GM12865 (cell line): ENCODE measurements at regions not wholly inside any gene's neighbourhood (a gene's known extent, or its start where the extent isn't known, plus 50 kb on each side); places are given as distances from the start of the nearest gene placed in this dataset.

Source experiments
- DNase-seq: peaks from one replicate; pipeline ENCODE4 v3.0.0; 2010; ENCODE audit warnings: low read depth
- H3K4me3 ChIP-seq: 2 replicates; pipeline ENCODE4 v1.5.1; 2011; ENCODE audit warnings: mild to moderate bottlenecking, low read depth, low read length, control low read depth
- TF ChIP-seq, protein P1 (sequence below): IDR thresholded peaks from 2 replicates; pipeline ENCODE4 v1.5.1; 2011; ENCODE audit warnings: low read length, control low read depth, low read depth, inconsistent platforms; ENCODE audit not compliant: insufficient read depth; ENCODE audit errors: missing control alignments

DNA sequence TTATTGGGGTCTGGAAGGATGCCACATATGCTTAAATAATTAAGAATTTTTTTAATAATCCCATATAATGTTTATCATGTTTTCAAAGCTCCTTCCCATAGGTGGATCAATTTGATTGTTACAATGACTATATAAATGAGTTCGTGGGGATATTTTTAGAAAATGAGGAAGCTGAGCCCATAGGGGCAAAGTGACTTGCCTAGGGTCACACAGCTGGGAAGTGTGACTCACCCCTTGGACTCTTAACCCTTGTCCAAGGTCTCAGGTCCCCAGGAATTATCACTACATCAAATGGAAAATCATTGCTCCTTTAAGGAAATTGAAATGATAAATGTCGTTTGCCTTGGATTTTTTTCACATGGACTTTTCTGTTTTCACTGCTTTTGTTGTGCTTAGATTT lies 161.2 kb upstream of the RGMA start:
- H3K4me3 ChIP-seq: no peak overlapping the region
- no peak for DNase-seq
- TF ChIP-seq, protein P1, sequence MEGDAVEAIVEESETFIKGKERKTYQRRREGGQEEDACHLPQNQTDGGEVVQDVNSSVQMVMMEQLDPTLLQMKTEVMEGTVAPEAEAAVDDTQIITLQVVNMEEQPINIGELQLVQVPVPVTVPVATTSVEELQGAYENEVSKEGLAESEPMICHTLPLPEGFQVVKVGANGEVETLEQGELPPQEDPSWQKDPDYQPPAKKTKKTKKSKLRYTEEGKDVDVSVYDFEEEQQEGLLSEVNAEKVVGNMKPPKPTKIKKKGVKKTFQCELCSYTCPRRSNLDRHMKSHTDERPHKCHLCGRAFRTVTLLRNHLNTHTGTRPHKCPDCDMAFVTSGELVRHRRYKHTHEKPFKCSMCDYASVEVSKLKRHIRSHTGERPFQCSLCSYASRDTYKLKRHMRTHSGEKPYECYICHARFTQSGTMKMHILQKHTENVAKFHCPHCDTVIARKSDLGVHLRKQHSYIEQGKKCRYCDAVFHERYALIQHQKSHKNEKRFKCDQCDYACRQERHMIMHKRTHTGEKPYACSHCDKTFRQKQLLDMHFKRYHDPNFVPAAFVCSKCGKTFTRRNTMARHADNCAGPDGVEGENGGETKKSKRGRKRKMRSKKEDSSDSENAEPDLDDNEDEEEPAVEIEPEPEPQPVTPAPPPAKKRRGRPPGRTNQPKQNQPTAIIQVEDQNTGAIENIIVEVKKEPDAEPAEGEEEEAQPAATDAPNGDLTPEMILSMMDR: no peak

DNA sequence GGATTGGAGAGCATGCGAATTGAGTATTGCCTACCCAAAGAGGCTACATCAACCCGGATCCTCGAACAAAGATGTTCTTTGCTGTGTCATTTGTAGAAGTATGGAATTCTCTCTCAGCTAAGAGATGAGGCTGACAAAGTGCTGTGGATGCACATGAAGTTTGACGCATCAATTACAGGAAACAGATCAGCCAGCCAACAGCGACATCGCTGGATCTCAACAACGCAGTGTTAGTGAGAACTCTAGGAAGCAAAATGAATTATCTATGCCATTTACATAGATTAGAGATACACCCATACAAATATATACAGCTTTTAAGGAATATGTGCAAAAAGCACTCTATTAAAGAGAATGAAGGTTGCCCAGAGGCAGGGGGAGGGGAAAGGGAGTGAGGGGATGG lies 160.6 kb upstream of the RGMA start:
- TF ChIP-seq, protein P1: no peak
- no peak overlapping the region for H3K4me3 ChIP-seq
- DNase-seq: no peak

DNA sequence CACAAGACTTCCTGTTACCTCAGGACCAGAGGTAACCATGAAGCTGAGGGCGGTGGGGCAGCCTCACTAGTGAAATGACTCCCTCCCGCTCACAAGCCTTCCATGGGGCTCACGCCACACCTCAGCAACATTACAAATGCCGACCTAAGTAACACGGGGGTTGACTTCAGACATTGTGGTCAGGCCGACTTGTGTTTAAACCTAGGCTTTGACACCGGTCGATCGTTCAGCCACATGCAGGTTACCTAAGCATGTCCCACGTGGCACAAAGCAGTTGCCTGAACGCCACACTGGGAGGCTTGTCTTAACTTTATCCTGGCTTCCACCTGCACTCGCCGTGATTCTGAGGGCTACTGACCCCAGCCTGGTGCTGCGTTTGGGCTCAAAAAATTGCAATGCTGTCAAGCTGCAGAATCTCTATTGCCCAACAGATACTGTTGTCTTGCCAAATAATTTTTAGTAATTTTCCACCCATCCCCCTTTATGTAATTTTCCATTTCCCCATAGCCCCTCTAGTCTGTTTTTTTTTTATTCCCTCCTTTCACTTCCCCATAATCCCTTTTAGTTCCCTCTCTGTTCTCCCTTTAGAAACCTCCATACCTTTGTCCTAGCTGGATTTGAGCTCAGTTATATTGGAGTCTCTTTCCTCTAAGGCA lies 158.6 kb upstream of the RGMA start:
- TF ChIP-seq, protein P1: no peak
- no peak for DNase-seq
- H3K4me3 ChIP-seq: no peak overlapping the region

- H3K4me3 ChIP-seq: no peak overlapping the region
- DNase-seq: no peak
- TF ChIP-seq, protein P1: no peak
Measured at GRCh38 chr15:93246266-93247242, 157.5 kb upstream of the RGMA start.

GRCh38 chr15:93245661-93246042 lies 156.6 kb upstream of the RGMA start:
- DNase-seq: no peak
- H3K4me3 ChIP-seq: no peak overlapping the region

GRCh38 chr15:93244696-93245660 lies 156.0 kb upstream of the RGMA start:
- TF ChIP-seq, protein P1: no peak
- no peak overlapping the region for H3K4me3 ChIP-seq
- DNase-seq: no peak

More at GRCh38 chr15:93245661-93246042, 156.6 kb upstream of the RGMA start:
- TF ChIP-seq, protein P1: no peak
